ENCODE measurements at regions not wholly inside any gene's neighbourhood (a gene's known extent, or its start where the extent isn't known, plus 50 kb on each side); places are given as distances from the start of the nearest gene placed in this dataset.

DNA sequence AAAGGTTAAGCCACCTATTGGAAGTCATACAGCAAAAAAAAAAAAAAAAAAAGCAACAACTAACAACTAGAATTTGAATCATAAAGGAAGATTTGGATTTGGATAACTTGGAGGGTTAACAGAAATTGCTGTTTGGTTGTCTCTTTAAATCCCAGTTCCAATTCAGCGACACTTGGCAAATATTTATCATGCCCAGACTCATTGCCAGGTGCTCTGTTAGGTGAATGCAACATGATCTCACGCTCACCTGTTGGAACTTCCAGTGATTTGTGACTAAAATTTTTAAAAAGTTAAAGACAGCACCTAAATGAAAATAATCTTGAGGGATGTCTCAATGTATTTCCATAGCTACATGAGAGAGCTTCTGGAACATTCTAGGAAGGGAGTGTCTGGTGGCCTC is 103.7 kb downstream of the TBX3 start:
- Histone ChIP-seq H3K36me3 (ENCODE audit: control insufficient read depth, insufficient read depth, low read length) (no peaks in the 10 kb centered on the region), H3K27me3 (replicated peaks; ENCODE audit: control insufficient read depth, insufficient read depth, low read length) (no peaks in the 10 kb centered on the region), H3K4me3 (replicated peaks; ENCODE audit: low read depth, low read length) (no peak overlapping the region)
- TF ChIP-seq, protein P1, sequence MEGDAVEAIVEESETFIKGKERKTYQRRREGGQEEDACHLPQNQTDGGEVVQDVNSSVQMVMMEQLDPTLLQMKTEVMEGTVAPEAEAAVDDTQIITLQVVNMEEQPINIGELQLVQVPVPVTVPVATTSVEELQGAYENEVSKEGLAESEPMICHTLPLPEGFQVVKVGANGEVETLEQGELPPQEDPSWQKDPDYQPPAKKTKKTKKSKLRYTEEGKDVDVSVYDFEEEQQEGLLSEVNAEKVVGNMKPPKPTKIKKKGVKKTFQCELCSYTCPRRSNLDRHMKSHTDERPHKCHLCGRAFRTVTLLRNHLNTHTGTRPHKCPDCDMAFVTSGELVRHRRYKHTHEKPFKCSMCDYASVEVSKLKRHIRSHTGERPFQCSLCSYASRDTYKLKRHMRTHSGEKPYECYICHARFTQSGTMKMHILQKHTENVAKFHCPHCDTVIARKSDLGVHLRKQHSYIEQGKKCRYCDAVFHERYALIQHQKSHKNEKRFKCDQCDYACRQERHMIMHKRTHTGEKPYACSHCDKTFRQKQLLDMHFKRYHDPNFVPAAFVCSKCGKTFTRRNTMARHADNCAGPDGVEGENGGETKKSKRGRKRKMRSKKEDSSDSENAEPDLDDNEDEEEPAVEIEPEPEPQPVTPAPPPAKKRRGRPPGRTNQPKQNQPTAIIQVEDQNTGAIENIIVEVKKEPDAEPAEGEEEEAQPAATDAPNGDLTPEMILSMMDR (IDR thresholded peaks at IDR 0.05; ENCODE audit: insufficient read depth, low read length, poor library complexity, severe bottlenecking) = no peak
- no peak for DNase-seq (ENCODE audit: extremely low read depth, insufficient read length)

DNA sequence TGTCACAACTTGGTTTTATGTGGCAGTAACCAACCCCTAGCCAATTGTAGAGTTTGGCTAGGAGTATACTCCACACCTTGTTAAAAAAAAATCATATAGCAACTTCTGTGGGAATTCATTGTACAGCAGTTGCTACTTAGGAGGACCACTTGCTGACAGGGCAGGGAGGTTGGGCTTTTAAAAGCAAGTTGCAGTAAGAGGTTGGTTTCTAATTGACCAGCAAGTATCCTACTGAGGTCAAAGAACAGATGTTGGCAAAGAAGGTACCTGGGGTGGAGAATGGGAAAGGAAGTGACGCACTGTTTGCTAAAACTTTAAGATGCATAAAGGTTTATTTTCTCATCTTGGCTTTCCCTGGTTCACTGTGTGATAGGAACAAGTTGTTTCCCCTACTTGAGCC is 104.6 kb downstream of the TBX3 start:
- TF ChIP-seq, protein P1 (IDR thresholded peaks at IDR 0.05; ENCODE audit: insufficient read depth, low read length, poor library complexity, severe bottlenecking) = no peak
- Histone ChIP-seq H3K36me3 (ENCODE audit: control insufficient read depth, insufficient read depth, low read length) (no peaks in the 10 kb centered on the region), H3K27me3 (replicated peaks; ENCODE audit: control insufficient read depth, insufficient read depth, low read length) (no peaks in the 10 kb centered on the region), H3K4me3 (replicated peaks; ENCODE audit: low read depth, low read length) (no peak overlapping the region)
- DNase-seq (ENCODE audit: extremely low read depth, insufficient read length) = no peak

DNA sequence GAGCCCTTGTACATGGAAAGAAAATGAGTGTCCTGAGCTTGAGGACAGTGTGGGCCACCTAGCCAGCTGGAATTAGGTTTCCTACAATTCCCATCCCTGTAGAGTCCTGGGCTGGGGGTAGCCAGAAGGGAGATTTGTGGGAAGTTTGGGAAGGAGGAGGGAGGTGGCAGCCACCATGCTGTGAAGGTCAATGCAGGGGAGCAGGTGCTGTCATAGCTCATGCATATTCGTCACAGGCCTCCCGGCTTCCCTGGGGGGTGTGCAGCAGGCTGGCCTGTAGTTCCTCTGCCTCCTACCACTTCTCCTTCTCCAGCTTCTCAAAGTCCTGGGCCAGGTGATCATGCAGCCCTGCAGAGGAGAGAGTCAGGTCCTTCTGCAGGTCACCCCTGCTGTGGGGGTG is 121.3 kb downstream of the TBX3 start:
- TF ChIP-seq, protein P1 (IDR thresholded peaks at IDR 0.05; ENCODE audit: insufficient read depth, low read length, poor library complexity, severe bottlenecking) = no peak
- H3K27me3 ChIP-seq (replicated peaks; ENCODE audit: control insufficient read depth, insufficient read depth, low read length) = no peaks in the 10 kb centered on the region
- DNase-seq (ENCODE audit: extremely low read depth, insufficient read length) = no peak

DNA sequence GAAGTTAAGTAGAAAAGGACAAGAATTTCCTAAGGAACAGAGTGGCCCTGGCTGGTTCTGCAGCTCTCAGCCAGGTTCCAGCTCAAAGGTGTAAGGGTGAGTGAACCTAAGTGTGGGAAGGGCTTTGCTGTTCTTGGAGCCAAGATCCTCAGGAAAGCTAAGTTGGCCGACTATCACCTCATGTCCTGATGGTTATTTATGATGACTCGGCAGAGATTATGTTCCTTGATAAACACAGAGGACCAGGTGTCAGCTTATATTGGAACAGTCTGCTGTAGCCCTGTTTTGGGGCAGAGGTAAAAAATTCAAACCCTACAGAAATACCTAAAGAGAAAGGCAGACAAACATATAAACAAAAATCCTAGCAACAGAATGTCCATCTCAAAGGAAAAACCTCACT is 128.5 kb downstream of the TBX3 start:
- Histone ChIP-seq H3K36me3 (ENCODE audit: control insufficient read depth, insufficient read depth, low read length) (no peaks in the 10 kb centered on the region), H3K27me3 (replicated peaks; ENCODE audit: control insufficient read depth, insufficient read depth, low read length) (no peaks in the 10 kb centered on the region), H3K4me3 (replicated peaks; ENCODE audit: low read depth, low read length) (no peak overlapping the region)
- TF ChIP-seq, protein P1 (IDR thresholded peaks at IDR 0.05; ENCODE audit: insufficient read depth, low read length, poor library complexity, severe bottlenecking) = no peak
- DNase-seq (ENCODE audit: extremely low read depth, insufficient read length) = no peak

More for the DNA sequence above, 121.3 kb downstream of the TBX3 start:
- no peak overlapping the region for H3K4me3 ChIP-seq (replicated peaks; ENCODE audit: low read depth, low read length)
- H3K36me3 ChIP-seq (ENCODE audit: control insufficient read depth, insufficient read depth, low read length) = no peaks in the 10 kb centered on the region

DNA sequence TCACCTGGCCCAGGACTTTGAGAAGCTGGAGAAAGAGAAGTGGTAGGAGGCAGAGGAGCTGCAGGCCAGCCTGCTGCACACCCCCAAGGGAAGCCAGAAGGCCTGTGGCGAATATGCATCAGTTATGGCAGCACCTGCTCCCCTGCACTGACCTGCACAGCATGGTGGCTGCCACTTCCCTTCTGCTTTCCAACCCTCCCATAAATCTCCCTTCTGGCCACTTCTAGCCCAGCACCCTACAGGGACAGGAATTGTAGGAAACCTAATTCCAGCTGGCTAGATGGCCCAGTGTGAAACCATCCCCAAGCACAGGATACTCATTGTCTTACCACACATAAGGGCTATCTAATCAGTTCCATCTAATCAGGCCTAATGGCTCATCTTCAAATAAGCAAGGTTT is 136.3 kb downstream of the TBX3 start:
- H3K36me3 ChIP-seq (ENCODE audit: control insufficient read depth, insufficient read depth, low read length) = no peaks in the 10 kb centered on the region
- H3K4me3 ChIP-seq (replicated peaks; ENCODE audit: low read depth, low read length) = no peak overlapping the region
- H3K27me3 ChIP-seq (replicated peaks; ENCODE audit: control insufficient read depth, insufficient read depth, low read length) = no peaks in the 10 kb centered on the region
- no peak for DNase-seq (ENCODE audit: extremely low read depth, insufficient read length)
- TF ChIP-seq, protein P1 (IDR thresholded peaks at IDR 0.05; ENCODE audit: insufficient read depth, low read length, poor library complexity, severe bottlenecking) = no peak

DNA sequence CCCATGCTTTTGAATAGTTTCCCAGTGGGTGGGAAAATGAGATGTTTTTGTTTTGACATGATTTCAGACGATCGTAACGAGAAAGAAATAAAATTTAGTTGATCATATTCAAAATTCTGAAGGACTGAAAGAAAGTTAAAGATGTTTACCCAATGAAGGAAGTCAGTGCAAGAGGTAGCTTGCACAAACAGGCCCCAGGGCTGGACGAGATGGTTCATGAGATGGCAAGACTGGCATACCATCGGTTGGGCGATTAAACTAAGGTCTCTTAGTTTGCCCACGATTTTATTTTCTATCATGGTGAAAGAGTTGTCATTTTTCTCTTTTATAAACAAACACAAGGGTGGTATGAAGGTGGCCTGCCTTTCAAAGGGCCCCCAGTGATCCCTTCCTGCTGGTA is 124.5 kb upstream of the TBX5 start:
- TF ChIP-seq, protein P1 (IDR thresholded peaks at IDR 0.05; ENCODE audit: insufficient read depth, low read length, poor library complexity, severe bottlenecking) = no peak
- Histone ChIP-seq H3K4me3 (replicated peaks; ENCODE audit: low read depth, low read length) (no peak overlapping the region), H3K27me3 (replicated peaks; ENCODE audit: control insufficient read depth, insufficient read depth, low read length) (no peaks in the 10 kb centered on the region), H3K36me3 (ENCODE audit: control insufficient read depth, insufficient read depth, low read length) (no peaks in the 10 kb centered on the region)
- DNase-seq (ENCODE audit: extremely low read depth, insufficient read length) = no peak

Measured in GM06990 (cell line).